Renal cortical epithelial cell (primary cell): ENCODE measurements at regions not wholly inside any gene's neighbourhood (a gene's known extent, or its start where the extent isn't known, plus 50 kb on each side); places are given as distances from the start of the nearest gene placed in this dataset.
A peak's percentile ranks its signal among the peaks of the same experiment; 100 is the strongest.
"Not testable (repeated sequence)": the region's sequence is repeated elsewhere in the genome, so short reads cannot be mapped to it uniquely, and the experiment has no call there.

Experiments
- DNase-seq: peaks from one replicate; pipeline ENCODE4 v3.0.0-alpha.2; 2011; ENCODE audit warnings: low read depth

DNA sequence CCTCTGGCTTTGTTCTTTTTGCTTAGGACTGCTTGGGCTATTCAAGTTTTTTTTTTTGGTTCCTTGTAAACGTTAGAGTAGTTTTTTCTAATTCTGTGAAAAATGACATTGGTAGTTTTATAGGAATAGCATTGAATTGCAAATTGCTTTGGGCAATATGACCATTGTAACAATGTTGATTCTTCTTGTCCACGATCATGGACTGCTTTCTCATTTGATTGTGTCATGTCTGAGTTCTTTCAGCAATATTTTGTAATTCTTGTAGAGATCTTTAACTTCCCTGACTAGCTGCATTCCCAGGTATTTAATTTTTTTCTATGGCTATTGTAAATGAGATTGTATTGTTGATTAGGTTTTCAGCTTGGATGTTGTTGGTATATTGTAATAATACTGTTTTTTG, 286.2 kb upstream of the C1QTNF3 start:
- DNase-seq: not testable (repeated sequence)

- DNase-seq: peak; percentile 0
Measured at GRCh38 chr5:34329611-34330108, 286.6 kb upstream of the C1QTNF3 start.

GRCh38 chr5:34331928-34332454, 289.0 kb upstream of the C1QTNF3 start:
- not testable (repeated sequence) for DNase-seq

- not testable (repeated sequence) for DNase-seq
Measured at GRCh38 chr5:34339408-34340001, 296.5 kb upstream of the C1QTNF3 start.

GRCh38 chr5:34354440-34354839, 301.7 kb upstream of the RAI14 start:
- not testable (repeated sequence) for DNase-seq

GRCh38 chr5:34371417-34371816, 284.7 kb upstream of the RAI14 start:
- not testable (repeated sequence) for DNase-seq

- DNase-seq: not testable (repeated sequence)
Measured at GRCh38 chr5:34371817-34372216, 284.3 kb upstream of the RAI14 start.

- DNase-seq: not testable (repeated sequence)
Measured at GRCh38 chr5:34372739-34373138, 283.4 kb upstream of the RAI14 start.

- not testable (repeated sequence) for DNase-seq
Measured at GRCh38 chr5:34377651-34378050, 278.5 kb upstream of the RAI14 start.

- DNase-seq: not testable (repeated sequence)
Measured at GRCh38 chr5:34378498-34378897, 277.6 kb upstream of the RAI14 start.

DNA sequence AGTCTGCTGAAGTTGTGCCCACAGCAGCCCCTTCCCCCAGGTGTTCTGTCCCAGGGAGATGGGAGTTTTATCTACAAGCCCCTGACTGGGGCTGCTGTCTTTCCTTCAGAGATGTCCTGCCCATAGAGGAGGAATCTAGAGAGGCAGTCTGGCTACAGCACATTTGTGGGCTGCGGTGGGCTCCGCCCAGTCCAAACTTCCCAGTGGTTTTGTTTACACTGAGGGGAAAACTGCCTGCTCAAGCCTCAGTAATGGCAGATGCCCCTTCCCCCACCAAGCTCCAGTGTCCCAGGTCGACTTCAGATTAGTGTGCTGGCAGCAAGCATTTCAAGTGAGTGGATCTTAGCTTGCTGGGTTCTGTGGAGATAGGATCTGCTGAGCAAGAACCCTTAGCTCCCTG, 267.4 kb upstream of the RAI14 start:
- DNase-seq: not testable (repeated sequence)

DNA sequence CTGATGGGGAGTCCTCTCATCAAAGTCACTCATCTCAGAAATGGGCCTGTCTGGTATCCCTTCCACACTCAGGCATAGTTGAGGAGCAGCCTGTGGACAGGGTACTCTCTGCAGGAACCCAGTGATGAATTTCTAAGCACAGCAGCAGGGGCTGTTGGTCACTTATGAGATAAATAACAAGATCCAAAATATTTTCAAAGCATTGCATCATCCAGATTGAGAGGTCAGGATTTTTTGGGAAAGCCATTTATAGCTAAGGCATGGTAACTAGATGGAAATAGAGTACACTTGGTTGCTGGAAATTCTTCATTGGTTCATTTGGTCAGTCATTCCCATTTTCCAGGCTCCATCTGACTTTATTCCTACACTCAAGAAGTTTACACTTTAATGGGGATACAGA, 246.8 kb upstream of the RAI14 start:
- DNase-seq: no peak

DNA sequence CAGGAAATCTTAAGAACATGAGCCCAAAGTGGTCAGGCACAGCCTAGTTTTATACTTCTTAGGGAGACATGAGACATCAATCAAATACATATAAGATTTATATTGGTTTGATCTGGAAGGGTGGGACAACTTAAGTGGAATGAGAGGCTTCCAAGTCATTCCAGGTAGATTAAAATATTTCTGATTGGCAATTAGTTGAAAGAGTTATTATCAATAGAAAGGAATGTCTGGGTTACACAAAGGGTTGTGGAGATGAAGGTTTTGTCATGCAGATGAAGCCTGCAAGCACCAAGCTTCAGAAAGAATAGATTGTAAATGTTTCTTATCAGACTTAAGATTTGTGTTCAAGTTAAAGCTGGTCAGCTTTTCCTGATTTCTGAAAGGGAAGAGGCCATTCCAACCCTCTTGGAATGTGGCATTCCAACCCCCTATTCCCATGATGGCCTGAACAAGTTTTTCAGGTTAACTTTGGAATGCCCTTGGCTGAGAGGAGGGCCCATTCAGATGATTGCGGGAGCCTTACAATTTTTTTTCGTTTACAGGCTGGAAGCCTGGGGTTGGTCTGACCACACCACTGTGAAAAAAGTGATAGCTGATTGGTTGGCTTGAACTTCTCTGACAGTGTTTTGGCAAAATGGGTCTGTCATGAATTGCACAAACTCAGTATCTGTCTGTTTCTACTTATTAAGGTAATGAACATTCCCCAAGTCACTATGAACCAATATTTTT, 245.6 kb upstream of the RAI14 start:
- no peak for DNase-seq

DNA sequence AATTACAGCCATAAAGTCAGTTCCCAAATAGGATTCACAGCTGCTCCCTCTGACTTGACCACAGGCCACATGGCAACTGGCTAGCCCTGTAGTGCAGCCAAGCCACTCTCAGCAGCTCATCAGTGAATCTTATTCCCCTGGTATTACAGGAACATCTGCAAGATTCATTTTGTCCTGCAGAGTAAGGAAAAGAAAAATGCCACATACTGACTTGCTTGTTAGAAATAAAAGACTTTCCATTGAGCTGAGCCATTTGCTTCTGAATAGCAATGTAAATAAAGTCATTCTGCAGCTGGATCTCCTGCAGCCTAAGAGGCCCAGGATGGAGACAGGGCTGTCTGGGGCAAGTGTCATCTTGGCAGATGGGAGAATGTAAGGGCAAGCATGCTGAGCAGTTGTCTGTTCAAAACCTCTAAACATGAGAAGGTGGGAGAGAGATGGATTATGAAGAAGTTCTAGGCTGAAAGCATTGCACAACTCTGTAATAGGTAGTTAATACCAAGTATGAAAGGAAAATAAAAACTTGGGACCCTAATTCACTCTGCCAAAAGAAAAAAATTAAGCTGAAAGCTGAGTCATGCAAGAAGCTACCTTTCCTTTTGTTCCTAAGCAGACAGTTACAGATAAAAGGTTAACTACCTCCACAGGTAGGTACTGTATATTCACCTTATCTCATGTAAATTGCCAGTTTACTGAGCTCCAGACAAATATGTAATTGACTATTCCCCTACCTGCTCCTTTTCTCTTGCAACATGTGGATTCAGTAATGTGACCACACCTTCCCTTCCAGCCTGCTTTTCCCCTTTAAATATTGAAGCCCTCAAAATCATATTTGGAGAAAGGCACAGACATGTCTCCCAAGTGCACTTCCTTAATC, 244.4 kb upstream of the RAI14 start:
- no peak for DNase-seq

- DNase-seq: no peak
Measured at GRCh38 chr5:34412736-34413135, 243.4 kb upstream of the RAI14 start.

- DNase-seq: peak; percentile 7
Measured at GRCh38 chr5:34415559-34416198, 240.4 kb upstream of the RAI14 start.

DNA sequence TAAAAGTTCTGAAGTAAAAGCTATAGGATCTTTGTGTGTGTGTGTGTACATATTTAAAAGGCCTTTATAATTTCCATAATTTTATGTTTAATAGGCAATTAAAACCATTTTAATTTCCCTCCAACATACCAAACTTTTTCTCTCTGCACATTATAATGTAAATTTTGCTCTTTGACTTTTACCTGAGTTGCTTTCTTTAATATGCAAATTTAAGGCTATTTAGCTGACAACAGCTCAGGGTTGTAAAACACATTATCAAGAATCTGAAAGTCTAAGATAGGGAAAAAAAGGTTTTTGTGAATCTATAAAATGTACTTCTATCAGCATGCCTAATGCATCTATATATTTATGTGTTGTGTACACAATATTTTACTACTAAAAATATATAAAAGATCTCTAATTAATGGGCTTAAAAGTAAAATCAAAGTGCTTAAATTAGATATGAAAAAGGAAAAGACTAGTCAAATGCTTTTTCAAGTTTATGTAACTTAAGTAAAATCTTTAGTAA, 239.6 kb upstream of the RAI14 start:
- DNase-seq: no peak

- not testable (repeated sequence) for DNase-seq
Measured at GRCh38 chr5:34420191-34420590, 235.9 kb upstream of the RAI14 start.

GRCh38 chr5:34436761-34437501, 219.2 kb upstream of the RAI14 start:
- no peak for DNase-seq

DNA sequence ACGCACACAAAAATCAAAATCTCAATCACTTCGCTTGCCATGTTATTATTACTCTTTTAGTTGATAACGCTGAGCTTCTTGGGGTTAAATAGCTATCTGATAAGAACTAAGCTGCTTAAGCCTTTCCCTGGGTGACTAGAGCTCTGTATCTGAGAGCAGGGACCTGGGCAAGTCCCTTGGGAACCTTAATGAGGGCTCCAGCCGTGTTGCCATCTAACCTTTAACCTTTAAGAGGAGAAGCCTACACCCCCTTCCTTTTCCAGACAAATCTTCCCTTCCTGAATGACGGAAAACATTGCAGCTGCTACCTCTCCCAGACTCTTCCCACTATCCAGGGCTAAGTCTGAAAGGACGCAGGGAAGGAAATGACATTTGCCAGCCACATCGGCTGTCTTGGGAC, 216.5 kb upstream of the RAI14 start:
- DNase-seq: no peak

DNA sequence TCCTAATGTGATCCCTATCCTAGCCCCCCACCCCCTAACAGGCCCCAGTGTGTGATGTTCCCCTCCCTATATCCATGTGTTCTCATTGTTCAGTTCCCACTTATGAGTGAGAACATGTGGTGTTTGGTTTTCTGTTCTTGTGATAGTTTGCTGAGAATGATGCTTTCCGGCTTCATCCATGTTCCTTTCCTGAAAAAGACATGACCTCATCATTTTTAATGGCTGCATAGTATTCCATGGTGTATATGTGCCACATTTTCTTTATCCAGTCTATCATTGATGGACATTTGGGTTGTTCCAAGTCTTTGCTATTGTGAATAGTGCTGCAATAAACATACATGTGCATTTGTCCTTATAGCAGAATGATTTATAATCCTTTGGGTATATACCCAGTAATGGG, 214.4 kb upstream of the RAI14 start:
- not testable (repeated sequence) for DNase-seq
